Hematopoietic multipotent progenitor cell treated with erythropoietin and hydrocortisone succinate and interleukin-3 and kit ligand, for 17 days (in vitro differentiated cells): ENCODE measurements at regions not wholly inside any gene's neighbourhood (a gene's known extent, or its start where the extent isn't known, plus 50 kb on each side); places are given as distances from the start of the nearest gene placed in this dataset.
"Not testable (repeated sequence)": the region's sequence is repeated elsewhere in the genome, so short reads cannot be mapped to it uniquely, and the experiment has no call there.

ENCODE experiments used
- DNase-seq: peaks from one replicate; pipeline ENCODE4 v3.0.0-alpha.2; 2015; ENCODE audit warnings: low spot score

DNA sequence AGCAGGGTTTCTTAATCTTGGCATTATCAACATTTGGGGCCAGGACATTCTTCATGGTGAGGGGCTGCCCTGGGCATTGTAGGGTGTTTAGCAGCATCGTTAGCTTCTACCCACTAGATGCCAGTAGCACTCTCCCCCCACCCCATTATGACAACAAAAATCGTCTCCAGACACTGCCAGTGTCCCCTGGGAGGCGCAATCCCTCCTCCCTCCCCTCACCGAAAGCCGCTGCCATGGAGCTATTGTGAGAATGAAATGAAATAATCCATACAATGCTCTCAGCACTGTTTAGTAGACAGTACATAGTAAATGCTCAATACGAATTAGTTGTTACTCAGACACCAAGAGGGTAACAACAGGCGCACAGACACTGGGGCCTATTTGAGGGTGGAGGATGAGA lies 502.9 kb downstream of the NPIPA7 start:
- DNase-seq = no peak

DNA sequence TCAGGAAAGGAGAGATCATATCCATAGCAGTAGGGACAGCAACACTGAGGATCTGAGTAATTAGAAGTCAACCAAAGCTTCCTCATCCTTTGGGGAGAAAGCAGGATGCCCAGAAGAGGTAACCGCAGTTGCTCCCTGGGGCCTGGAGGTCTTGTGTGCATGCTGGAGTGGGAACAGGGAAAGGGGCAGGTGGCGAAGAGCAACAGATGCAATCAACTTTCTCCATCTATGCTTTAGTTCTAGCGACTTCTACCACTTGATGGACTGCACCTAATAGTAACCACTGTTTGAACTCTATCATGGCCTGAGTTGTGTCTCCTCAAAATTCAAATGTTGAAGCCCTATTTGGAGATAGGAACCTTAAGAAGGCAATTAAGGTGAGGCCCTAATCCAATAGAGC lies 503.8 kb downstream of the NPIPA7 start:
- DNase-seq = no peak

DNA sequence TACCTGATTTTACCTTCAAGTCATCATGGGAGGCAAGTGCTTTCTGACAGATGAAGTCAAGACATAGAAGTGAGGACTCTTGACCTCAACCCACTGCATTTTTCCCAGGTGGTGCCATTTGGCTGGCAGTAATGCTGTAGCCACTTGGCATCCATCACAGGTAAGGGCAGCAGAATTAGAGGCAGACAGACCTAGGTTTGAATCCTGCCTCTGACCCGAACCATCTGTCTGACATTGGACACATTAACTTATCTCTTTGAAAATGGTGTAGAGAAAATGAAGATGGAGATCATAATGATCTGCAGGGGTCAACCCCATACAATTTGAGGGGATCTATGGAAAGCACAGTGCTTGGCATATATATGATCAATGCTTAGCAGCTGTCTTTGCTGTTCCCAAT lies 505.5 kb downstream of the NPIPA7 start:
- no peak for DNase-seq

DNA sequence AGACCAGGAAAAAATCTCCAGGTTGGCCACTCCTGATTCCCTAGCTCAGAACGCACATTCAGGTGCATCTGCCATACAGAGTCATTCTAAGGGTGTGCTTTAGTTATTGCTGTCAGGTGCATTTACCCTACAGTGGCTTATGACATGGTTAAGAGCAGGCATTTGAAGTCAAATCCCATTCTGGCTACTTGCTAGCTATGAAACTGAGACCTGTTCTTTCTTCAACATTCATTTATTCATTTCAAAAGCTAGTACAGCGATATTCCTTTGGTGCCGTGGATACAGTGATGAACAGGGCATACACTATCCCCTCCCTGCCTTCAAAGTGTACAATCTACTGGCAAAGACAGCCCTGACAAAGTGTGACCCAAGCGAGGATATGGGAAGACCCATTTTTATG lies 508.3 kb downstream of the NPIPA7 start:
- no peak for DNase-seq

DNA sequence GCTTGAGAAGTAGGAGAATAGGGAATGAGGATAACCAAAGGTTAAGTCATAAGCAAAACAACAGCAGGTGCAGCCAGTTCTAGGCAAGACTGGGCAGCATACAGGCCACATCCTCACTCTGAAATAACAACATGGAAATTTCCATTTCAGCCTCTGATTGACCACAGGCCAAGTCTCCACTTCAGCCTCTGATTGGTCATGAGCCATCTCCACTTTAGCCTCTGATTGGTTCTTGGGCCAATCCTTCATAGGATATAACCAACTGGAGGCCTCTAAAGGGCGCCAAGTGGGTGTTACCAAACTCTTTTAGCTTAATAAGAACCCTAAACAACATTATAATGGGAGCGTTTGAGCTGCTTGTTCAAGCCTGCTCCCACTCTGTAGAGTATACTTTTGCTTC lies 512.0 kb downstream of the NPIPA7 start:
- DNase-seq = no peak

DNA sequence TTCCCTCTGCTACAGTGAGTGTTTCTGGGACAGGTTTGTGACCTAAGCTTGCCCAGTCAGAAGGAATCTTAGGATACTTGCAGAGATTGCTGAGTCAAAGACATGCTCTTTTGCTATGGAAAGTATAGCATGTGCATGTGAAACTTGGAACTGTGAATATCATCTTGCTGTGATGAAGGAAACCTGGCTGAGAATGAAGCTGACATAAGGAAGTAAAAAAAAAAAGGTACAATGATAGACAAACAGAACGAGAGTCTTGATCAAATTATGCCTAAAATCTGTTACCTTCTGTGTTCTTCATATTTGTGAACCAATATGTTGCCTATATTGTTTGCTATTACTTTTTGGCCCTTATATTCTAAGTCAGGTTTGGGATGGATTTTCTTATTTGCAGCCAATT lies 525.7 kb downstream of the NPIPA7 start:
- DNase-seq = no peak

DNA sequence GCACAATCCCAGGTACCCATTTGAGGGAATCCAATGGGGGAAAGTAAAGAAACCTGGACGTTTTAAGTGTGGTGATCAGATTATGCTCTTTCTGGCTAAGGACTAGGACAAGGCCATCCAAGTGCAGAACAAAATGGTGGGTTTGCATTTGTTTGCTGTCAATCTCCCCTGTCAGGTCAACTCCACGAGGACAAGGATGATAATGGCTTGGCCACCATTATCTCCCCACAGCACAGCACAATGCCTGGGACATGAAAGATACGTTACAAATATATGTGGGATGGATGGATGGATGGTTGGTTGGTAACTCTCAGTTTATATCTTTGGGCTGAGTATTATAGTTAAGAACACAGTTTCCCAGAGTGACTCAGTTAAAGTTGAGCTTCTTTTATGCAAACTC lies 526.9 kb downstream of the NPIPA7 start:
- no peak for DNase-seq

DNA sequence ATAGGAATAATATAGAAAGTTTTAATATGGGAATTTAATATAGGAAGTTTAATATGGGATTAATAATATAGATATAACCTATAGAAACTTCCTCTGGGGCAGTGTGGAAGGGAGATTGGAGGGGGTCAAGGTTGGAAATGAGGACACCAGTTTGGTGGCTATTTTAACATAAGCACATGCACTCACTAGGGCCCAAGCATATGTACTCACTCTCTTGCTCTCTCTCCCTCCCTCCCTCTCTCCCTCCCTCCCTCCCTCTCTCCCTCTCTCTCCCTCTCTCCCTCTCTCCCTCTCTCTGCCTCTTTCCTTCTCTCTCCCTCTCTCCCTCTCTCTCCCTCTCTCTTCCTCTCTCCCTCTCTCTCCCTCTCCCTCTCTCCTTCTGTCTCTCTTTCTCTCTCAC lies 528.1 kb downstream of the NPIPA7 start:
- DNase-seq = no peak

DNA sequence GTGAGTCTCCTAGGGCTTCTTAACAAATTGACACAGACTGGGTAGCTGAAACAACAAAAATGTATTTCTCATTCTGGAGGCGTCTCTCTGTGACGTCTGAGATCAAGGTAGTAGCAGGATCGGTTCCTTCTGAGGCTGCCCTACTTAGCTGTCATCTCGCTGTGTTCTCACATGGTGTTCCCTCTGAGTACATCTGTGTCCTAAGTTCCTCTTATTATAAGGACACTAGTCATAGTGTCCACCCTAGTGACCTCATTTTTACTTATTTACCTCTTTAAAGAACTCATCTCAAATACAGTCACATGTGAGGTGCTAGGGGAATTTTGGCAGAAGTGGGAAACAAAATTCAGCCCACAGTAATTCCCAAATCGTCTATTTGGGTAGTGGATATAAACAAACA lies 529.1 kb downstream of the NPIPA7 start:
- no peak for DNase-seq

DNA sequence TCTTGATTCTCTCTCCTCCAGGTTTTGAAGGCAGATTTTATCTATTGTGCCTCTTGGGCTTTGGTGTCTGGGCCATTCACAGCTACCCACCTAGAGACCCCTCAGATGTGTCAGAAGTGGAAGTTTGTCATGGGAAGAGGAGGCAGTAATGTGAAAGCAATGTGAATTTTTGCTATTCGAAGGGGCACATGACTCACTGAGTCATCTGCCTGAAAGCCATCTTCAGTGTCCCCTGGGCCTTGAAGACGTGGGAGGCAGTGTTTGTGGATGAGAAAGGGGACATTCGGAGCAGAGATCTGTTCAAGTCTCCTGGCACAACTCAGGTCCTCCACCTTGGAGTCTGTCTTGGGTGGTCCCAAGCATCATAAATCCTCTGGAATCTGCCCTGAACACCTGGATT lies 530.2 kb downstream of the NPIPA7 start:
- DNase-seq = no peak

DNA sequence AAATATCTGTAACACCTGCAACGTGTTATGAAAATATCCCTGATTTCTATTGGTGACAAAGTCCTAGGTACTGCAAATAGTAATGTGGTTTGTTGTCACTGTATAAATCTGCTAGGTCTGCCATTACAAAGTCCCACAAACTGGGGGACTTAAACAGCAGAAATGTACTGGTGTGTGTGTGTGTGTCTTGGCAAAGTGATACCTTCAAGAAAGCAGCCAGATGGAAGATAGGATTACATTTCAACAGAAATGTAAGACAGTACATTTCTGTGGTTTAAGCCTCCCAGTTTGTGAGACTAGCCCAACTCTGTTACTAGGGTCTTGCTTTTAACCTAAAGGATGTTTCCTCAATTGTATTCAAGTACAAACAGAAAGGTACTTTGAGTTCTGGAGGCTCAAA lies 531.7 kb downstream of the NPIPA7 start:
- DNase-seq = no peak

DNA sequence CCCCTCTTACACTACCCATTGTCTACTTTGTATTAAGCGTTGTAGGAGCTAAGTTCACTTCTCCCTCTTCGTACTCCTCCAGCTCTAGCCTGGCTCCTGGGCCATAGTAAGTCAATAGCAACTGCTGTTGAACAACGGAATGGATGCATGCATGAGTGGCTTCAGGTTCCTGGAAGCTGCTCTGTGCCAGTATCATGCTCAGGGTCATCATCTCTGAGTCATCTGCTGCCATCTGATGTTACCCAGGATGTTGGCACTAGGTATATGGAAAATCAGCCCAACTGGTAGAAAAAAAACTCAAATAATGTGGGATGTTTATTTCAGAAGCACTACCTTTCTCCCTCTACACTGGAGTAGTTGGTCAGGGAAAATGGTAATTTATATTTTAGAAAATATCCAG lies 536.8 kb downstream of the NPIPA7 start:
- DNase-seq = no peak

DNA sequence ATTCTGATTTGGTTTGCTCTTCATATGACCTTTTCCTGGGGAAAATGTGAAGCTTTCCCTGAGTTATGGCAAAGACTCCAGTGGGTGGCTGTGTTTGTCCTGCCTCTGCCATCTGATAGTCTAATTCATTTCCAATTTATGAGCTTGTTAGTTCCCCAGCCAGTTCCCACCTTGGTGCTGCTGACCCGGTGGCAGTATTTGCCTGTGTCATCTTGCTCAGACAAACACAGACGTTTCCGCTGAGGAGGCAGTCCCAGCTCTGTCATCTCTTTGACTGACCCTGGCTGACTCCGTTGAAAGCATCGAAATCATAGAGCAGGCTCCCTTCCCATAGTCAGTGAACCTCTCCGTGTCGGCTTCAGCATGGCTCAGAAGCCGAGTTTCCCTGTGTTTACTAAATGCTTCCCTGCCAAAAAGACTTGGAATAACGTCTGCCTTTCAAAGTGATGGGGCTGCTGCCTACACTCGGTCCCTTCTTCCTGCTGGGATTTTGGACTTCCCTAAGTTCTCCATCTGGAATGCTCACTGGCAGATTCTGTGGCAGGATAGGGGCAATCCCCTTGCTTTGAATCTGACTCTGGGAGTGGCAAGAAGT lies 538.3 kb downstream of the NPIPA7 start:
- no peak for DNase-seq

DNA sequence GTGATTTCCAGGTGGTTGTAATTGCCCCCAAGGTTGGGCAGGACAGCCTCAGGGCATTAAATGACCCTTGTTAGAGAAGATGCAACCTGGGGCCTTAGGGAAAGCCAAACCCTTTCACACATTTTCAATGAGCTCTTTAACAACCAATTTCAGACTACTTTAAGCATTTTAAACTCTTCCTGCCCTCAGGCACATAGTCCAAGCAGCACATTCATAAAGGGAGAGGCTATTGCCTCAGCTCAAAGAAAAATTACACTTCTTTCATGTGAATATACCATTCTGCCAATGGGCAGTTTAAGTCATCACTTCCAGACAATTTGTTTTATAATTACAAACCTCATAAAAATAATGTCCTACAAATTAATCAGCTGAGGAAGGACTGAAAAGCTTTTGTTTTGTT lies 544.5 kb downstream of the NPIPA7 start:
- no peak for DNase-seq

DNA sequence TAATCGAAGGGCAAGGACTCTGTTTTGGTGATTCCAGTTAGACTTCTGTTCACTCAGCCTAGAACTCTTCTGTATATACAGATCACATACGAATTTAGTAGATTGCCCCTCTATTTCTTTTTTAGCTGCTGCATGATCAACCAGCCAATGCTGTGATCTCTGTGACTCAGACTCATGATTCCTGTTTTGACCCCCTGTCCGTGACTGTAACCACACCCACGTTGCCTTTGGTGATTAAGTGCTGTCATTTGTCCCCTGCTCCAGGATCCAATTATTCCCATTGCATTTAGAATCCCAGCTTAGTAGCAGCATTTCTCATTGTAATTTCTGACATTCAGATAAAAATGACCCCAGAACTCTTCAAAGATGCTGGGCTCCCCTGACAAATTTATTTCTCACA lies 545.7 kb downstream of the NPIPA7 start:
- DNase-seq = no peak

DNA sequence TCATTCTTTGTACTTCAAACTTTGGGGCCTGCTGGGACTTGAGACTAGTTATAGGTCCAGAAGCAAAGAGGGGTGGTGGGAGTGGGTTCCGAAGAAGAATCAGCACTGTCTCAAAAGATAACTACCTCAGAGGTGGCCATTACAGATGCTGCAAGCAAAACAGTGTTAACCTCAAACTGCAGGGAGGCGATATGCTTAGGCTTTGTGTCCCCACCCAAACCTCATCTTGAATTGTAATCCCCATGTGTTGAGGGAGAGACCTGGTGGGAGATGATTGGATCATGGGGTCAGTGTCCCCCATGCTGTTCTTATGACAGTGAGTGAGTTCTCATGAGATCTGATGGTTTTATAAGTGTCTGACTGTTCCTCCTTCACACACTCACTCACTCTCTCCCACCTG lies 545.3 kb downstream of the XYLT1 start:
- no peak for DNase-seq

DNA sequence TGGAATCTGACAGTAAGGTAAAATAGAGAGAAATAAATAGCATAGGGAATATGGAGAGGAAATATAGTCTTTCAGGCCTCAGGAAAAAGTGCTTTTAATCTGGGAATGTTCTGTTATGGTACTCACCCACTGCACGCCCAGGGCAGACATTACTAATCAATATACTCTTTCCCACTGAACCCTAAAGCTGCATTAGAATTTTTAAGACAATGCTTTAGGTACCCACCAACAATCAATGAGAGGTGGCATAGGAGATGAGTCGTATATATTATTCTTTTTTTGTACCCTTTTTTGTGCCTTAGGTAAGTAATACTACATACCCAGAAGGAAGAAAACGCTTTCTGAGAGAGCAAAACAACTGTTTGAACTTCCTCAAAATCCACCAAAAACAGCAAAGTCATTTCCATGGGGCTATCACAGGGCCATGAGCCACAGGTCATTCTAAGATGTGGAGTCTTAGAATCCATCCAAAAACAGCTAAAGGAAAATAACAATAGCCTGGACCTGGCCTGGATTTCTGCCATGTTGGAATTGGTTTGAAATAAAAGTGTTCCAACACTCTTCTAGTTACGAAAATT lies 542.1 kb downstream of the XYLT1 start:
- DNase-seq = no peak

DNA sequence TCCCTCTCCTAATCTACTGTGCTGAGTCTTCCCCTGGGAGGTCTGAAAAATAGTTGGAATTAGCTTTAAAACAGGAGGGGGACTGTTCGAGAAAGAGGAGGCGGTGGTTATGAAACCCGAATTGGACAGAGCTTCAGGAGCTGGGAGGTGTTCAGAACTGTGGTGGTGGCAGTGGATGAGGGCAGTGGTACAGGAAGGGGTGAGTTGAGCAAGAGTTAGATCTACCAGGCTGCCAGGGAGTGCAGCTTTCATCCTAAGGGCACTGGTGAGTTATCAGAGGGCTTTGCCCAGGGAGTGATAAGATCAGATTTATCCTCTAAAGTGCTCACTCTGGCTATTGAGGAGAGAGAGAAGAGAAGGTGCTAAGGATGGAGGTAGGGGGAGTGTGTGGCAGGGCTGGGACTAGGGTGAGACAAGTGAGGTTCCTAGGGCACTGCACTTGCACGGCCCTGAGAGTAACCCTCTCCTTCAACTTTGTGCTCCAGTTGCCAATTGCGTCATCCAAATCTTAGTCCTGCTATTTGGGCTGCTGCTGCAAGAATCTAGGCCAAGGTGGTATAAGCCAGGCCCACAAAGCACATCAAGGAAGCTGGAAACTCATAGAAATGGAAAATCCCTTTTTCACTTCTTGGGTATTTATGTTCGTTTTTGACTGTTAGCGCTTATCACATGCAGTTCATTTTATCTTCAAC lies 540.3 kb downstream of the XYLT1 start:
- DNase-seq = no peak

DNA sequence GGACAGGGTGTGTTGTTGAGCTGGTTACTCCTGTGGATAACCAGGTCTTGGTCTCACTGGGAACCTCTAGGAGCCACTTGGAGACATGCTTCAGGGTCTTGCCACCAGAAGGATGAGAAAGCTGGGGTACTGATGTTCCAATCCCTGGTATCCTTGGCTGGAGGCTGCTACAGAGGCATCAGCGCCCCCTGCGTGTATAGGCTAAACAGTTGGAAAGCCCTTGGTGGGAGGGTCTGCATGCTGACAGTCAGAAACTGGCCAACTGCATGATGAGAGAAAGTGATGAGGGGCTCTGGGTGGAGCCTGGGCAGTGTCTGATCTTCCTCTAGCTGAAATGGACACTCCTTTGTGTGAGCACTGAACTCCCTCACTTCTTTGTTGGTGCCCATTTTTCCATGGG lies 536.9 kb downstream of the XYLT1 start:
- no peak for DNase-seq

DNA sequence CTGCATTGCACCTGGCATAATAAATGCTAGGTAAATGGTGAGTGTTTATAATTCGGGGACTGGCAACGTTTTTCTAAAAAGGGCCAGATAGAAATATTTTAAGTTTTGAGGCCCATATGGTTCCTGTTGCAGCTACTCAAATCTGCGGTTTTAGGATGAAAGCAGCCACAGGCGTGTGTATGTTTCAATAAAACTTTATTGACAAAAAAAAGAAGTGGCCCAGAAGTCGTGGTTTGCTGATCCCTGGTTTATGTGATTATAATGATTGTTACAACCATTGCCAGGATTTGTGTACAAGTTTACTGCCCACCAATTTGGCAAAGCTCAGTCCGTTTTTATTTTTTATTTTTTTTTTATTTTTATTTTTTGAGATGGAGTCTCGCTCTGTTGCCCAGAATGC lies 536.1 kb downstream of the XYLT1 start:
- no peak for DNase-seq

DNA sequence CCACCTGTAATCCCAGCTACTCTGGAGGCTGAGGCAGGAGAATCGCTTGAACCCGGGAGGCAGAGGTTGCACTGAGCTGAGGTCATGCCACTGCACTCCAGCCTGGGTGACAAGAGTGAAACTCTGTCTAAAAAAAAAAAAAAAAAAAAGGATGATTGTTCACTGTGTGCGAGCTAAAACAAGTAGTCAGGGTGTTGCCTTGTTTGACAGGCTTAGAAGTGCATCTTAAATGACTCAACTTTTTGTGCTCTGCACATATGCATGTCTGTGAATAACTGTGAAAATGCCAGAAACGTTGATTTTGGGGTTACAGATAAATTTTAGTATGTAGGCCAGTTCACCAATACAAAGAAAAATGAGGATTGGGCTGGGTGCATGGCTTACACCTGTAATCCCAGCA lies 534.9 kb downstream of the XYLT1 start:
- not testable (repeated sequence) for DNase-seq

DNA sequence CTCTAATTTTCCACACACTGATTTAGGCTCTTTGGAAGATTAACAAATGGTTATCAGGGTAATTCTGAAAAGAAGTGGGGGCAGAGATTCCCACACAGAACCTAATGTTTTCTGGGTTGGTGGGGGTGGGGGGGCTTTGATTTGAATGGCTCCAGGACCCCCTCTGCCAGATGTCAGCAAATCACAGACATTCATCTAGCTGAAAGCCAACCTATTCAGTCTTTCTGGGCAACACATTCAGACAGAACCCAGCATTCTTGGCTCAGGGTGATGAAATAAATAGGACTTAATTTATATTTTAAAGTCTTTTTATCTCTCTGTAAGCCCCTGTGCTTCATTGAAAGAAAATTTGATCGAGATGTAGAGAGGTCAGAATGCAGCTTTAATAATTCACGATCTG lies 533.2 kb downstream of the XYLT1 start:
- no peak for DNase-seq

DNA sequence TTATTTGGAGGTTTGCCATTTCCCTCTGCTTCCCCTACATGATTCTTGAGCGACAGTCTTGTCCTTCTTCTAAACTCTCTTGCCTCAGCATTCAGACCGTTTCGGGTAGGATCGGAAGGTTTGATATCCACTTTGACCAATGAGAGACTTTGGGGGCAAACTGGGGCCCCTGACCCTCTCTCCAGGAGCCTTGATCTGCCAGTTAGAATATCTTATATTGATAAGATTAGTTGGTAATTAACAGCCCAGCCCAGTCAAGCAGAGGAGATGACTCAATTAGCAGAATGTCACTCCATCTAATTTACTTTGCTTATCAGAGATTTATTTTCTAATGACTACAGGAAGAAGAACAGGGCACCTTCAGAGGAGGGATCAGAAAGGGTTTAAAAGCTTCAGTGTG lies 532.8 kb downstream of the XYLT1 start:
- DNase-seq = no peak

DNA sequence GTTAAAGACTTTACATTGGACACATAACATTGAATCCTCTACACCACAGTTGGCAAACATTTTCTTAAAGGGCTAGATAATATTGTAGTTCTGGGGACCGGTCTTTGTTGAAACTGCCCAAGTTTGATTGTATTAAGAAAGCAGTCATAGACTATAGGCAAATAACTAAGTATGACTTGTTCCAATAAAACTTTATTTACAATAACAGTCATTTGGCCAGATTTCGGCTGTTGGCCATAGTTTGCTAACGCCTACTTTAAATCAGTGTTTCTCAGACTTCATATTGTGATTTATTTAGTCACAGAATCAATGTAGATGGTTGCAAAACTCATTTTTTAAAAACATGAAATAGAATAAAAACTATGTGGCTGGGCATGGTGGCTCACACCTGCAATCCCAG lies 531.8 kb downstream of the XYLT1 start:
- DNase-seq = no peak
